Testis (tissue), 2 donors: ENCODE measurements at regions not wholly inside any gene's neighbourhood (a gene's known extent, or its start where the extent isn't known, plus 50 kb on each side); places are given as distances from the start of the nearest gene placed in this dataset.

ENCODE experiments used
- DNase-seq: peaks from one replicate; pipeline ENCODE4 v3.0.0-alpha.2; 2019
- H3K27ac ChIP-seq, 2 donors: fragments of 200-600 bp; sonication (generic); one replicate each; pipeline ENCODE4 v1.5.1; 2019
- H3K27me3 ChIP-seq: fragments of 200-600 bp; sonication (generic); one replicate; pipeline ENCODE4 v1.5.1; 2019
- H3K36me3 ChIP-seq: fragments of 200-600 bp; sonication (generic); one replicate; pipeline ENCODE4 v1.5.1; 2017; ENCODE audit warnings: low read depth; ENCODE audit errors: missing control alignments
- H3K4me1 ChIP-seq: fragments of 200-600 bp; sonication (generic); one replicate; pipeline ENCODE4 v1.5.1; 2019
- H3K4me3 ChIP-seq, 2 donors: fragments of 200-600 bp; sonication (generic); one replicate each; pipeline ENCODE4 v1.5.1; 2017 to 2019
- H3K9me3 ChIP-seq: fragments of 200-600 bp; sonication (generic); one replicate; pipeline ENCODE4 v1.5.1; 2017
- POLR2A ChIP-seq: fragments of 450-650 bp; IDR thresholded peaks from one replicate; pipeline ENCODE4 v1.6.1; 2017; ENCODE audit warnings: antibody characterized with exemption, mild to moderate bottlenecking, moderate library complexity
- WGBS, 2 donors: methylation state at CpG; one replicate each; pipeline ENCODE4 v1.1.5; 2018; 5-methylcytosine and 5-hydroxymethylcytosine counted together
- intact Hi-C: fragments of 100-400 bp; cut with DNase I; formaldehyde crosslinking; loops from one replicate; pipeline ENCODE4 v1.15.1; 2023; ENCODE audit warnings: low total_unique reads
- TF ChIP-seq, protein P1 (sequence below), 3 experiments: fragments of 450-650 bp in 2 of 3; fragments of 200-600 bp in 1 of 3; sonication (generic) in 1 of 3; IDR thresholded peaks; one replicate each; pipeline ENCODE4 v1.5.1; 2016 to 2019; ENCODE audit warnings: antibody characterized with exemption in 3 of 3, mild to moderate bottlenecking in 2 of 3, moderate library complexity in 1 of 3

DNA sequence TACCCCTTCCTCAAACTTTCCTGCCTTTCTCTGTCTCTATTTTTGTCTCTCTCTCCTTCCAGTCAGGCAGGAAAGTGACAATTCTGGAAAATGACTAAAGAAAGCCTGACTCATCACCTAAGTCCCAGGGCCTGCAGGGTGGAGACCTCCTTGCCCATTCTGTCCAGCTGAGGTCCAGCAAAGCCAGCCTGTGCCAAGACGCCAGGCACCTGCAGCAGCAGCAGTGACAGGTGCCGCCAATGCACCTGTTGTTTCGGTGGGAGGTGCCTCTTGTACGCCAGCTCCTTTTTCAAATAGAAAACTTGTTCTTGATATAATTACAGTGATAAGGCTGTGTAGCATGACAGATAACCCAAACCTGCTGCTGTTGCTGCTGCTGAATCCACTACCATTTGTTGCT is 501.3 kb downstream of the NTRK3 start:
- Histone ChIP-seq H3K27ac (no peak overlapping the region), H3K36me3 (no peaks in the 10 kb centered on the region), H3K9me3 (no peaks in the 10 kb centered on the region), H3K27me3 (no peaks in the 10 kb centered on the region), H3K4me1 (no peaks in the 10 kb centered on the region), H3K4me3 (no peak overlapping the region)
- intact Hi-C loops: no loop called here
- WGBS, 2 donors: 92% methylated on average over 4 of the region's 4 CpGs
- TF ChIP-seq POLR2A: no peak
- TF ChIP-seq, protein P1, sequence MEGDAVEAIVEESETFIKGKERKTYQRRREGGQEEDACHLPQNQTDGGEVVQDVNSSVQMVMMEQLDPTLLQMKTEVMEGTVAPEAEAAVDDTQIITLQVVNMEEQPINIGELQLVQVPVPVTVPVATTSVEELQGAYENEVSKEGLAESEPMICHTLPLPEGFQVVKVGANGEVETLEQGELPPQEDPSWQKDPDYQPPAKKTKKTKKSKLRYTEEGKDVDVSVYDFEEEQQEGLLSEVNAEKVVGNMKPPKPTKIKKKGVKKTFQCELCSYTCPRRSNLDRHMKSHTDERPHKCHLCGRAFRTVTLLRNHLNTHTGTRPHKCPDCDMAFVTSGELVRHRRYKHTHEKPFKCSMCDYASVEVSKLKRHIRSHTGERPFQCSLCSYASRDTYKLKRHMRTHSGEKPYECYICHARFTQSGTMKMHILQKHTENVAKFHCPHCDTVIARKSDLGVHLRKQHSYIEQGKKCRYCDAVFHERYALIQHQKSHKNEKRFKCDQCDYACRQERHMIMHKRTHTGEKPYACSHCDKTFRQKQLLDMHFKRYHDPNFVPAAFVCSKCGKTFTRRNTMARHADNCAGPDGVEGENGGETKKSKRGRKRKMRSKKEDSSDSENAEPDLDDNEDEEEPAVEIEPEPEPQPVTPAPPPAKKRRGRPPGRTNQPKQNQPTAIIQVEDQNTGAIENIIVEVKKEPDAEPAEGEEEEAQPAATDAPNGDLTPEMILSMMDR (IDR thresholded peaks at IDR 0.05): no peak
- no peak for DNase-seq

DNA sequence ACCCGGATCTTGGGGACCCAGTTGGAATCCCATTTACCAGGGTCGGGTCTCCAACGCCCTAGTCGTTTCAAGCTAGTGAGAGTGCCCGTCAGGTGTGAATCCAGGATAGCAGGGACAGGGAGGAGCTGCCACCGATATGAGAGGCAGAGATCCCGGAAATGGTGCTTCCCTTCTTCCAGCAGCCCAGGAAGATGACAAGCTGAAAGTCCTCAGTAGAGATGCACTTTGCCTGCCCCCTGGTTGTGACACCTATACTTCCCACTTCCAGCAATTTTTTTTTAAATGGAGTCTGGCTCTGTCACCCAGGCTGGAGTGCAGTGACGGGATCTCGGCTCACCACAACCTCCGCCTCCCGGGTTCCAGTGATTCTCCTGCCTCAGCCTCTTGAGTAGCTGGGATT is 503.0 kb downstream of the NTRK3 start:
- TF ChIP-seq POLR2A: no peak
- TF ChIP-seq, protein P1 (IDR thresholded peaks at IDR 0.05): no peak
- Histone ChIP-seq H3K27me3 (no peaks in the 10 kb centered on the region), H3K9me3 (no peaks in the 10 kb centered on the region), H3K36me3 (no peaks in the 10 kb centered on the region), H3K27ac (no peak overlapping the region), H3K4me3 (no peak overlapping the region), H3K4me1 (no peaks in the 10 kb centered on the region)
- DNase-seq: no peak
- intact Hi-C loops: no loop called here
- WGBS, 2 donors: 85 to 86% methylated on average over 11 of the region's 11 CpGs

DNA sequence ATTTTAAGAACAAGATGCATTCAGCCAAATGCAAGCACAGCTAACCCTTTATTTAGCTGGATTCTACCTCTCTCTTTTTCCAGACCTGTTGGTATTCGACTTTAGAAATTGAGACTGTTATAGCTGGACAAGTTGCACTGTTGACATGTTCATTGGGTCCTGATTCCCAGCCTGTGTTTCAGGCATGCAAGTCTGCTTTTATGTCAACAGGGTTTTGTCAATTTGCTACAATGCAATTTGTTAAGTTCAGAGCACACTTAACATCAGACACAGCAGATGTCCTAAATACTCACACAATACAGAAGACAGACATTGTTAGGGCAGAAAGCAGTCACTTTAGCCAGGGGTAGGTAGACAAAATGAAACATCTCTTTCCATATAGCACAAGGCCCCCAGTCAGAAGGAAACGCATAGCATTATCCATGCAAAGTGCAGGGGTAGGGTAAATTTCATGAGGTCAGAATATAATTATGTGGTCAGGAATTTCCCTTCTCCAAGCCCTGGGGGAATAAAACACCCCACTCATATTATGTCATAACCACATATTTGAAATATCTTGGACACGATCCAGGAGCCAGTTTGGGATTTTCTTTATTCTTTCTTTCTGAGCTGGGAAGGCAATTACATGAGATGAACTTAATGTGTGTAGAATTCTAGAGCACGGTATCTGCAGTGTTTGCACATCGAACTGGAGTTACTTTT is 504.1 kb downstream of the NTRK3 start:
- H3K27me3 ChIP-seq: no peaks in the 10 kb centered on the region
- WGBS, 2 donors: 42 to 43% methylated on average over 5 of the region's 5 CpGs
- H3K4me1 ChIP-seq: no peaks in the 10 kb centered on the region
- no peak overlapping the region for H3K4me3 ChIP-seq
- no peak overlapping the region for H3K27ac ChIP-seq
- no peak for TF ChIP-seq POLR2A
- TF ChIP-seq, protein P1 (IDR thresholded peaks at IDR 0.05): no peak
- H3K9me3 ChIP-seq: no peaks in the 10 kb centered on the region
- H3K36me3 ChIP-seq: no peaks in the 10 kb centered on the region
- DNase-seq: no peak
- intact Hi-C loops: no loop called here

DNA sequence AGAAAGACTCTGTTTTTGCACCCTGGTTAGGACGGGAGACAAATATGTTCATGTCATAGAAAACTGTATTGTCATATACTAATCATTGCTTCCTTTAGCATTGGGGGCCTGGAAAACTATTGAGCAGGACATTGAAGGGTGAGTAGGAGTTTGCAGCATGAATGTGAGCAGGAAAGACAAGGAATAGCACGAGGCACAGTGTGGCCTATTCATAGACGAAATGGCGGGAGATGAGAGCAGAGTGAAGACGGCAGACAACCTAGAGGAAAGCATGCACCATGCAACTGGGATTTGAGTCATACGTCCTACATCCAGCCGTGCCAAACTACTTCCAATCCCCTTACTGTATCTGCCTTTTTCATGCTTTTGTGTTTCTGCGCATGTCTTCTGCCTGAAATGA is 508.1 kb downstream of the NTRK3 start:
- DNase-seq: no peak
- H3K27me3 ChIP-seq: no peaks in the 10 kb centered on the region
- no peaks in the 10 kb centered on the region for H3K9me3 ChIP-seq
- H3K27ac ChIP-seq: no peak overlapping the region
- no peak overlapping the region for H3K4me3 ChIP-seq
- WGBS, 2 donors: 92 to 93% methylated on average over 8 of the region's 8 CpGs
- intact Hi-C loops: no loop called here
- no peaks in the 10 kb centered on the region for H3K4me1 ChIP-seq
- no peak for TF ChIP-seq POLR2A
- TF ChIP-seq, protein P1 (IDR thresholded peaks at IDR 0.05): no peak
- H3K36me3 ChIP-seq: no peaks in the 10 kb centered on the region

DNA sequence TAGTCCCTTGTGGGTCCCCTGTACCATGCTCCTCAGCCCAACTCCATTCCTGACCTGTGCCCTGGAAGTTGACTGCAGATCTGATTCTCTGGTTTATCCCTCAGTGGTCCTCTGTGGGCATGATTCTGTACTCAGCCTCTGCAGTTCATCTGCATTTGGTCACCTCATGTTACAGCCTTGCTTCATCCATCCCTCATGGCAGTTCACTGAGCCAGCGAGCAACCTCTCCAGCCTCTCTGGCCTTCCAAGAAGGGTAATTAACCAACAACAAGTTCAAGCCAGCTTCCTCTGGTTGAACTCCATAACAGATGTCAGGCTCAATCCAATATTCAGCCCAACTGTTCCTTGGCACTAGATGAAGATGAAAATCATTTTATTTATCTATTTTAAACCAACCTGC is 509.5 kb downstream of the NTRK3 start:
- no peaks in the 10 kb centered on the region for H3K27me3 ChIP-seq
- no peaks in the 10 kb centered on the region for H3K4me1 ChIP-seq
- no peak overlapping the region for H3K27ac ChIP-seq
- TF ChIP-seq, protein P1 (IDR thresholded peaks at IDR 0.05): no peak
- no peak for TF ChIP-seq POLR2A
- no peaks in the 10 kb centered on the region for H3K9me3 ChIP-seq
- whole genome bisulfite sequencing, 2 donors: 92 to 93% methylated on average over 1 of the region's 1 CpG
- H3K4me3 ChIP-seq: no peak overlapping the region
- DNase-seq: no peak
- intact Hi-C loops: no loop called here
- H3K36me3 ChIP-seq: no peaks in the 10 kb centered on the region
